Panc1 (cell line): ENCODE measurements at regions not wholly inside any gene's neighbourhood (a gene's known extent, or its start where the extent isn't known, plus 50 kb on each side); places are given as distances from the start of the nearest gene placed in this dataset.

Source experiments
- ATAC-seq: fragments of 200-7000 bp; cut with Tn5 transposase; 2 replicates; pipeline ENCODE4 v1.9.1; 2020; ENCODE audit warnings: mild to moderate bottlenecking, moderate library complexity
- BruUV-seq: library from RNA; stranded (reverse); fragments of 400-500 nt; replicated peaks from 2 replicates; lab custom pipeline; 2021; lab: Mats Ljungman, UMichigan
- CTCF ChIA-PET: fragments of 300-600 bp; sonication (Branson Sonifier 250); formaldehyde crosslinking; loops from one replicate; lab custom pipeline; 2022; ENCODE audit warnings: antibody characterized with exemption; lab: Charles Lee
- POLR2A ChIA-PET: fragments of 300-600 bp; sonication (Branson Sonifier 250); formaldehyde crosslinking; loops from one replicate; lab custom pipeline; 2022; ENCODE audit warnings: antibody characterized with exemption; lab: Charles Lee
- DNase-seq: peaks from one replicate; pipeline ENCODE4 v3.0.0-alpha.2; 2010; ENCODE audit warnings: low read depth, low spot score
- H3K27ac ChIP-seq: 2 replicates; pipeline ENCODE4 v1.5.1; 2011; ENCODE audit warnings: mild to moderate bottlenecking, low read length, inconsistent platforms
- H3K27me3 ChIP-seq: fragments of 200-500 bp; sonication (Bioruptor generic); 2 replicates; pipeline ENCODE4 v1.6.0; 2014; ENCODE audit warnings: low read length, inconsistent platforms; ENCODE audit not compliant: control insufficient read depth, insufficient read depth
- H3K36me3 ChIP-seq: fragments of 200-500 bp; sonication (Bioruptor generic); 2 replicates; pipeline ENCODE4 v1.5.1; 2014; ENCODE audit warnings: inconsistent platforms, mild to moderate bottlenecking, low read length, moderate library complexity; ENCODE audit not compliant: control insufficient read depth, insufficient read depth
- H3K4me1 ChIP-seq: 2 replicates; pipeline ENCODE4 v1.5.1; 2011; ENCODE audit warnings: inconsistent platforms, mild to moderate bottlenecking, low read length, moderate library complexity; ENCODE audit not compliant: control insufficient read depth, insufficient read depth
- H3K4me3 ChIP-seq, 2 experiments: 2 replicates each; pipeline ENCODE4 v1.5.1; 2011 to 2012; ENCODE audit warnings: low read depth in 2 of 2, low read length in 2 of 2, mild to moderate bottlenecking in 2 of 2, inconsistent platforms in 1 of 2, moderate library complexity in 1 of 2
- H3K9me3 ChIP-seq: fragments of 200-500 bp; sonication (Bioruptor generic); 2 replicates; pipeline ENCODE4 v1.5.1; 2014; ENCODE audit warnings: low read depth, mild to moderate bottlenecking, inconsistent platforms, low read length, moderate library complexity; ENCODE audit not compliant: control insufficient read depth, insufficient read depth
- CTCF ChIP-seq: fragments of 450-650 bp; IDR thresholded peaks from 2 replicates; pipeline ENCODE4 v1.5.1; 2017; ENCODE audit warnings: mild to moderate bottlenecking
- POLR2AphosphoS5 ChIP-seq: IDR thresholded peaks from 2 replicates; pipeline ENCODE4 v1.6.1; 2012; ENCODE audit warnings: mild to moderate bottlenecking, low read depth, low read length, moderate library complexity
- REST ChIP-seq, 2 experiments: IDR thresholded peaks; 2 replicates each; pipeline ENCODE4 v1.6.1; 2011 to 2012; ENCODE audit warnings: low read depth in 2 of 2, control low read depth in 1 of 2, low read length in 1 of 2, mild to moderate bottlenecking in 1 of 2, moderate library complexity in 1 of 2; ENCODE audit not compliant: insufficient read depth in 1 of 2
- SIN3A ChIP-seq: IDR thresholded peaks from 2 replicates; pipeline ENCODE4 v1.6.1; 2012; ENCODE audit warnings: low read depth, mild to moderate bottlenecking, low read length, moderate library complexity, borderline replicate concordance; ENCODE audit not compliant: insufficient read depth
- TCF7L2 ChIP-seq: IDR thresholded peaks from 2 replicates; pipeline ENCODE4 v1.6.1; 2011; ENCODE audit warnings: mild to moderate bottlenecking, low read depth, low read length, inconsistent platforms
- in situ Hi-C: cut with HindIII; loops from 2 replicates; pipeline ENCODE4 v1.10.0; 2016; ENCODE audit warnings: low sequenced_read_pairs, low pct_unique_long_range_greater_than_20kb
- intact Hi-C: fragments of 100-400 bp; cut with micrococcal nuclease; formaldehyde crosslinking; loops from one replicate; pipeline ENCODE4 v1.10.0; 2022; ENCODE audit not compliant: unreplicated experiment

GRCh38 chr2:120583851-120584570, 151.7 kb upstream of the GLI2 start:
- Histone ChIP-seq H3K27ac (no peak overlapping the region), H3K36me3 (no peaks in the 10 kb centered on the region), H3K4me3 (no peak overlapping the region), H3K27me3 (0 out of 2 replicates have a peak, but pooled peaks cover 4% of the 10 kb centered on the region), H3K9me3 (no peaks in the 10 kb centered on the region), H3K4me1 (no peaks in the 10 kb centered on the region)
- in situ Hi-C loops (no loop called here), intact Hi-C loops (no loop called here)
- CTCF ChIA-PET: no interaction called here
- POLR2A ChIA-PET: no interaction called here
- ATAC-seq (no peak), DNase-seq (no peak)
- no peak for TF ChIP-seq REST (IDR thresholded peaks at IDR 0.05; ENCODE audit: insufficient read depth in 1 of 2, low read depth in 2 of 2, low read length in 1 of 2)
- no peak for TF ChIP-seq CTCF
- TF ChIP-seq SIN3A: no peak
- no peak for TF ChIP-seq POLR2AphosphoS5
- TF ChIP-seq TCF7L2: no peak
- no TSS peak for BruUV-seq

GRCh38 chr2:120586507-120587278, 149.0 kb upstream of the GLI2 start:
- intact Hi-C loops: no loop called here
- ChIA-PET POLR2A (no interaction called here), CTCF (no interaction called here)
- H3K27me3 ChIP-seq: 0 out of 2 replicates have a peak, but pooled peaks cover 4% of the 10 kb centered on the region
- TF ChIP-seq REST (IDR thresholded peaks at IDR 0.05; ENCODE audit: insufficient read depth in 1 of 2, low read depth in 2 of 2, low read length in 1 of 2) (no peak), TCF7L2 (no peak), SIN3A (no peak), CTCF (no peak), POLR2AphosphoS5 (no peak)
- BruUV-seq: no TSS peak
- no peak overlapping the region for H3K4me3 ChIP-seq
- H3K36me3 ChIP-seq: no peaks in the 10 kb centered on the region
- H3K27ac ChIP-seq: no peak overlapping the region
- ATAC-seq (no peak; the same call in 1 of the 2 replicates), DNase-seq (no peak)
- H3K9me3 ChIP-seq: no peaks in the 10 kb centered on the region
- H3K4me1 ChIP-seq: peaks cover 3% of the 10 kb centered on the region; the same call in 1 of the 2 replicates
- in situ Hi-C loops: no loop called here
